ENCODE measurements at regions not wholly inside any gene's neighbourhood (a gene's known extent, or its start where the extent isn't known, plus 50 kb on each side); places are given as distances from the start of the nearest gene placed in this dataset.

- Histone ChIP-seq H3K4me2 (ENCODE audit: extremely low read depth, insufficient read depth, low read length) (no peak overlapping the region), H3K4me1 (ENCODE audit: control insufficient read depth, extremely low read depth, insufficient read depth, low read length) (peaks cover 2% of the 10 kb centered on the region), H4K20me1 (ENCODE audit: control insufficient read depth, extremely low read depth, insufficient read depth, low read length) (no peaks in the 10 kb centered on the region), H3K27me3 (ENCODE audit: control insufficient read depth, insufficient read depth, low read length) (no peaks in the 10 kb centered on the region), H3K4me3 (replicated peaks in 1 of 4; ENCODE audit: control extremely low read depth in 1 of 4, insufficient read depth in 1 of 4, low read depth in 3 of 4, low read length in 4 of 4) (no peak overlapping the region), H2AFZ (ENCODE audit: low read length) (no peak overlapping the region), H3K27ac (ENCODE audit: insufficient read depth, low read length) (no peak overlapping the region), H3K36me3 (ENCODE audit: control insufficient read depth, insufficient read depth, low read length) (no peaks in the 10 kb centered on the region), H3K9me3 (ENCODE audit: control insufficient read depth, insufficient read depth, low read depth, low read length) (no peaks in the 10 kb centered on the region), H3K79me2 (ENCODE audit: control insufficient read depth, insufficient read depth, low read length) (no peaks in the 10 kb centered on the region), H3K9ac (ENCODE audit: insufficient read depth, low read length) (no peak overlapping the region)
- DNase-seq (ENCODE audit: low read depth in 2 of 2) = no peak
- TF ChIP-seq EZH2 (IDR thresholded peaks at IDR 0.05; ENCODE audit: low read length, missing control alignments) = no peak
- no peak for TF ChIP-seq CTCF (conservative IDR thresholded peaks at IDR 0.05 in 1 of 2, IDR thresholded peaks at IDR 0.05 in 1 of 2; ENCODE audit: low read depth in 1 of 2, low read length in 2 of 2)
Measured at GRCh38 chr4:184533908-184534307, 59.6 kb upstream of the IRF2 start.

- Histone ChIP-seq H3K4me3 (replicated peaks in 1 of 4; ENCODE audit: control extremely low read depth in 1 of 4, insufficient read depth in 1 of 4, low read depth in 3 of 4, low read length in 4 of 4) (no peak overlapping the region), H3K9me3 (ENCODE audit: control insufficient read depth, insufficient read depth, low read depth, low read length) (no peaks in the 10 kb centered on the region), H3K36me3 (ENCODE audit: control insufficient read depth, insufficient read depth, low read length) (no peaks in the 10 kb centered on the region), H3K27ac (ENCODE audit: insufficient read depth, low read length) (no peak overlapping the region), H3K79me2 (ENCODE audit: control insufficient read depth, insufficient read depth, low read length) (no peaks in the 10 kb centered on the region), H3K4me1 (ENCODE audit: control insufficient read depth, extremely low read depth, insufficient read depth, low read length) (no peaks in the 10 kb centered on the region), H3K9ac (ENCODE audit: insufficient read depth, low read length) (no peak overlapping the region), H4K20me1 (ENCODE audit: control insufficient read depth, extremely low read depth, insufficient read depth, low read length) (no peaks in the 10 kb centered on the region), H3K4me2 (ENCODE audit: extremely low read depth, insufficient read depth, low read length) (no peak overlapping the region), H2AFZ (ENCODE audit: low read length) (no peak overlapping the region), H3K27me3 (ENCODE audit: control insufficient read depth, insufficient read depth, low read length) (no peaks in the 10 kb centered on the region)
- DNase-seq (ENCODE audit: low read depth in 2 of 2) = no peak
- TF ChIP-seq EZH2 (IDR thresholded peaks at IDR 0.05; ENCODE audit: low read length, missing control alignments) = no peak
- TF ChIP-seq CTCF (conservative IDR thresholded peaks at IDR 0.05 in 1 of 2, IDR thresholded peaks at IDR 0.05 in 1 of 2; ENCODE audit: low read depth in 1 of 2, low read length in 2 of 2) = no peak
Measured at GRCh38 chr4:184531008-184531407, 56.7 kb upstream of the IRF2 start.

GRCh38 chr4:184529283-184529682 is 54.9 kb upstream of the IRF2 start:
- H3K4me1 ChIP-seq (ENCODE audit: control insufficient read depth, extremely low read depth, insufficient read depth, low read length) = no peaks in the 10 kb centered on the region
- H2AFZ ChIP-seq (ENCODE audit: low read length) = no peak overlapping the region
- no peak overlapping the region for H3K4me3 ChIP-seq (replicated peaks in 1 of 4; ENCODE audit: control extremely low read depth in 1 of 4, insufficient read depth in 1 of 4, low read depth in 3 of 4, low read length in 4 of 4)
- no peak overlapping the region for H3K27ac ChIP-seq (ENCODE audit: insufficient read depth, low read length)
- no peaks in the 10 kb centered on the region for H4K20me1 ChIP-seq (ENCODE audit: control insufficient read depth, extremely low read depth, insufficient read depth, low read length)
- H3K9ac ChIP-seq (ENCODE audit: insufficient read depth, low read length) = no peak overlapping the region
- H3K79me2 ChIP-seq (ENCODE audit: control insufficient read depth, insufficient read depth, low read length) = no peaks in the 10 kb centered on the region
- H3K4me2 ChIP-seq (ENCODE audit: extremely low read depth, insufficient read depth, low read length) = no peak overlapping the region
- TF ChIP-seq CTCF (conservative IDR thresholded peaks at IDR 0.05 in 1 of 2, IDR thresholded peaks at IDR 0.05 in 1 of 2; ENCODE audit: low read depth in 1 of 2, low read length in 2 of 2) = no peak
- no peak for TF ChIP-seq EZH2 (IDR thresholded peaks at IDR 0.05; ENCODE audit: low read length, missing control alignments)
- H3K27me3 ChIP-seq (ENCODE audit: control insufficient read depth, insufficient read depth, low read length) = no peaks in the 10 kb centered on the region
- no peaks in the 10 kb centered on the region for H3K9me3 ChIP-seq (ENCODE audit: control insufficient read depth, insufficient read depth, low read depth, low read length)
- DNase-seq (ENCODE audit: low read depth in 2 of 2) = peak in 1 of 2 donors; percentile 70
- H3K36me3 ChIP-seq (ENCODE audit: control insufficient read depth, insufficient read depth, low read length) = no peaks in the 10 kb centered on the region

All from fibroblast of lung (primary cell).